IMR-90 (cell line): ENCODE measurements at regions not wholly inside any gene's neighbourhood (a gene's known extent, or its start where the extent isn't known, plus 50 kb on each side); places are given as distances from the start of the nearest gene placed in this dataset.

Experiments
- ATAC-seq: fragments of 200-7000 bp; cut with Tn5 transposase; 2 replicates; pipeline ENCODE4 v1.9.1; 2020; ENCODE audit warnings: low read depth, mild to moderate bottlenecking, moderate library complexity
- BruUV-seq: library from RNA; stranded (reverse); fragments of 400-500 nt; replicated peaks from 2 replicates; lab custom pipeline; 2021; lab: Mats Ljungman, UMichigan
- CTCF ChIA-PET: fragments of 300-600 bp; formaldehyde crosslinking; extraction: SDS; loops from one replicate; lab custom pipeline; 2021; ENCODE audit warnings: antibody characterized with exemption; lab: Yijun Ruan, JAX
- POLR2A ChIA-PET: fragments of 300-600 bp; sonication (Branson Sonifier 250); formaldehyde crosslinking; loops from one replicate; lab custom pipeline; 2022; ENCODE audit warnings: antibody characterized with exemption; ENCODE audit not compliant: unreplicated experiment; lab: Charles Lee
- DNase-seq: peaks from one replicate; pipeline ENCODE4 v3.0.0; 2013
- H2AFZ ChIP-seq: replicated peaks from 2 replicates; pipeline ENCODE3; 2013; ENCODE audit warnings: low read length, mild to moderate bottlenecking; ENCODE audit not compliant: poor library complexity
- H2AK5ac ChIP-seq: 2 replicates; pipeline ENCODE4 v1.6.1; 2013; ENCODE audit warnings: low read depth, low read length, inconsistent platforms
- H2AK9ac ChIP-seq: replicated peaks from 2 replicates; pipeline ENCODE3; 2013; ENCODE audit warnings: mild to moderate bottlenecking, low read depth, low read length, moderate library complexity; ENCODE audit not compliant: poor library complexity
- H2BK120ac ChIP-seq: 2 replicates; pipeline ENCODE4 v1.6.1; 2013; ENCODE audit warnings: low read depth, low read length, inconsistent platforms
- H2BK15ac ChIP-seq: 3 replicates; pipeline ENCODE4 v1.6.1; 2013; ENCODE audit warnings: low read depth, low read length, inconsistent platforms
- H2BK20ac ChIP-seq: 2 replicates; pipeline ENCODE4 v1.6.1; 2013; ENCODE audit warnings: low read depth, mild to moderate bottlenecking, inconsistent platforms, low read length, moderate library complexity
- H2BK5ac ChIP-seq: 2 replicates; pipeline ENCODE4 v1.6.1; 2013; ENCODE audit warnings: mild to moderate bottlenecking, low read depth, low read length, inconsistent platforms; ENCODE audit not compliant: poor library complexity, severe bottlenecking
- H3K14ac ChIP-seq: replicated peaks from 2 replicates; pipeline ENCODE4 v1.6.1; 2013; ENCODE audit warnings: low read depth, low read length, inconsistent platforms
- H3K18ac ChIP-seq: 2 replicates; pipeline ENCODE4 v1.6.1; 2013; ENCODE audit warnings: low read depth, low read length, control low read depth
- H3K23ac ChIP-seq: 2 replicates; pipeline ENCODE4 v1.6.1; 2013; ENCODE audit warnings: low read depth, low read length, inconsistent platforms
- H3K27ac ChIP-seq: 2 replicates; pipeline ENCODE4 v1.5.1; 2013; ENCODE audit warnings: mild to moderate bottlenecking, control low read depth, low read length; ENCODE audit not compliant: insufficient read depth
- H3K27me3 ChIP-seq: 2 replicates; pipeline ENCODE4 v1.6.1; 2013; ENCODE audit warnings: low read length; ENCODE audit not compliant: control insufficient read depth, insufficient read depth
- H3K36me3 ChIP-seq: 2 replicates; pipeline ENCODE4 v1.6.1; 2013; ENCODE audit warnings: low read length, mixed read lengths; ENCODE audit not compliant: control insufficient read depth, insufficient read depth
- H3K4ac ChIP-seq: 2 replicates; pipeline ENCODE4 v1.6.1; 2013; ENCODE audit warnings: low read depth, low read length, inconsistent platforms
- H3K4me1 ChIP-seq: 2 replicates; pipeline ENCODE4 v1.6.1; 2013; ENCODE audit warnings: low read length, mixed read lengths; ENCODE audit not compliant: control insufficient read depth, insufficient read depth
- H3K4me2 ChIP-seq: 2 replicates; pipeline ENCODE4 v1.6.1; 2013; ENCODE audit warnings: low read depth, mild to moderate bottlenecking, control low read depth, low read length, moderate library complexity
- H3K4me3 ChIP-seq: 2 replicates; pipeline ENCODE4 v1.5.1; 2013; ENCODE audit warnings: low read depth, mild to moderate bottlenecking, control low read depth, low read length, moderate library complexity; ENCODE audit not compliant: insufficient read depth
- H3K56ac ChIP-seq: 2 replicates; pipeline ENCODE4 v1.6.1; 2013; ENCODE audit warnings: low read length, inconsistent platforms; ENCODE audit not compliant: insufficient read depth; ENCODE audit errors: extremely low read depth
- H3K79me1 ChIP-seq, 2 experiments: 2 replicates each; pipeline ENCODE4 v1.6.1; 2013; ENCODE audit warnings: low read length in 2 of 2, inconsistent platforms in 1 of 2, low read depth in 1 of 2
- H3K9ac ChIP-seq: 2 replicates; pipeline ENCODE4 v1.6.1; 2013; ENCODE audit warnings: low read depth, low read length, control low read depth
- H3K9me1 ChIP-seq: 2 replicates; pipeline ENCODE4 v1.6.1; 2013; ENCODE audit warnings: low read length, inconsistent platforms; ENCODE audit not compliant: insufficient read depth
- H3K9me3 ChIP-seq: 2 replicates; pipeline ENCODE4 v1.6.1; 2013; ENCODE audit warnings: low read length; ENCODE audit not compliant: control insufficient read depth, insufficient read depth
- H4K20me1 ChIP-seq: 2 replicates; pipeline ENCODE4 v1.6.1; 2013; ENCODE audit warnings: low read length, inconsistent platforms; ENCODE audit not compliant: insufficient read depth
- H4K5ac ChIP-seq: 2 replicates; pipeline ENCODE4 v1.6.1; 2013; ENCODE audit warnings: mild to moderate bottlenecking, low read depth, low read length, control low read depth
- H4K8ac ChIP-seq, 2 experiments: 2 replicates each; pipeline ENCODE4 v1.6.1; 2013; ENCODE audit warnings: low read depth in 2 of 2, low read length in 2 of 2, control low read depth in 1 of 2, inconsistent platforms in 1 of 2
- H4K91ac ChIP-seq: 2 replicates; pipeline ENCODE4 v1.6.1; 2013; ENCODE audit warnings: low read depth, low read length, inconsistent platforms; ENCODE audit not compliant: insufficient read depth
- BHLHE40 ChIP-seq: fragments of 150-350 bp; IDR thresholded peaks from 2 replicates; pipeline ENCODE4 v1.6.1; 2016; ENCODE audit warnings: mild to moderate bottlenecking, low read depth, low read length
- CHD1 ChIP-seq: IDR thresholded peaks from 2 replicates; pipeline ENCODE4 v1.6.1; 2012; ENCODE audit warnings: low read depth, low read length, improper control_type of control experiment
- MAFK ChIP-seq: IDR thresholded peaks from 2 replicates; pipeline ENCODE4 v1.6.1; 2012; ENCODE audit warnings: low read depth, low read length, improper control_type of control experiment
- MAZ ChIP-seq: IDR thresholded peaks from 2 replicates; pipeline ENCODE4 v1.6.1; 2012; ENCODE audit warnings: low read depth, mild to moderate bottlenecking, low read length, improper control_type of control experiment, moderate library complexity, borderline replicate concordance
- WGBS, 2 experiments: methylation state at CpG; one replicate each; pipeline versions ENCODE4 v1.1.5 to v1.1.7; 2013; ENCODE audit warnings: missing lambda C conversion rate in 2 of 2; ENCODE audit not compliant: insufficient read length in 1 of 2; ENCODE audit errors: extremely low coverage in 2 of 2; 5-methylcytosine and 5-hydroxymethylcytosine counted together
- dilution Hi-C: fragments of 300-500 bp; cut with HindIII; formaldehyde crosslinking; loops from one replicate; pipeline ENCODE4 v1.14.3; 2018; ENCODE audit warnings: low sequenced_read_pairs; ENCODE audit not compliant: unreplicated experiment
- in situ Hi-C: fragments of 300-500 bp; cut with MboI; formaldehyde crosslinking; loops from 3 replicates; pipeline ENCODE4 v1.14.3; 2019; ENCODE audit warnings: low sequenced_read_pairs, inconsistent platforms, mixed read lengths
- intact Hi-C: fragments of 100-400 bp; cut with micrococcal nuclease; formaldehyde crosslinking; loops from 2 replicates; pipeline ENCODE4 v1.10.0; 2022

DNA sequence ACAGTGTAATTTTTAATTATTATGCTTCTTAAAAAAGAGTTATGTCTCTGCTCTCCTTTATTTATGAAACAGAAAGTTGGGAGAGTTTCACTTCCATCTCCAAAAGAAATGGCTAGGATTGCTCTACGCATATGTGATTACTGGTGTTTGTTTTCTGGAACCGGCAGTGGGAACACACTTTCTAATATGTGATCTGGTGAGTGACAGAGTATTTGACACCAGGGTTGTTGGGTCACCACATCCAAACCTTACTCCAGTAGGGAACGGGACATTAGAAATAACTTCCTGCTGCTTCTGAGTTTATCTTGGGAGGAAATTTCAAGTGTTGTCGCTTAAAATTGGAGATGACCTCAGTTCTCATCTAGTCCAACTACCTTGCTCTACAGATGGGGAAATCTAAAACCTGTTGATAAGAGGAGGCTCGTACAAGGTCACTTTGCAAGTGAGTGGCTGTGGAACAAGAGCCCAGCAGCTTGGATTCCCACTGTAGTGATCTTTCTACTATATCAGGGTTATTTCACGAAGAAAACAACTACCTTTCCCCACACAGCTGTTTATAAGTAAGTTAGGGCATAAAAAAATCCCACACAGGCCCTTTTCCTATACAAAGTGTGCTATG, 108.5 kb downstream of the TTC32 start:
- H3K4ac ChIP-seq, result no peak overlapping the region
- no peak overlapping the region for H2BK15ac ChIP-seq
- no peak overlapping the region for H2BK5ac ChIP-seq
- H3K27ac ChIP-seq, result no peak overlapping the region
- H4K5ac ChIP-seq, result no peak overlapping the region
- H3K4me1 ChIP-seq, result no peaks in the 10 kb centered on the region
- no peak overlapping the region for H2AFZ ChIP-seq
- H2BK120ac ChIP-seq, result no peak overlapping the region
- no peak overlapping the region for H4K91ac ChIP-seq
- H3K56ac ChIP-seq, result no peak overlapping the region
- no peak overlapping the region for H3K4me2 ChIP-seq
- no peaks in the 10 kb centered on the region for H3K79me1 ChIP-seq
- BruUV-seq, result no TSS peak
- no peak overlapping the region for H3K14ac ChIP-seq
- in situ Hi-C loops (no loop called here), dilution Hi-C loops (no loop called here), intact Hi-C loops (no loop called here)
- no peaks in the 10 kb centered on the region for H3K9me1 ChIP-seq
- H3K4me3 ChIP-seq, result no peak overlapping the region
- H3K9ac ChIP-seq, result no peak overlapping the region
- ATAC-seq (no peak), DNase-seq (no peak)
- CTCF ChIA-PET, result no interaction called here
- H2AK9ac ChIP-seq, result no peak overlapping the region
- no peak overlapping the region for H2AK5ac ChIP-seq
- TF ChIP-seq MAFK, result no peak
- no peak for TF ChIP-seq CHD1
- TF ChIP-seq BHLHE40, result no peak
- TF ChIP-seq MAZ, result no peak
- no peak overlapping the region for H4K8ac ChIP-seq
- H3K9me3 ChIP-seq, result no peaks in the 10 kb centered on the region
- no peak overlapping the region for H3K23ac ChIP-seq
- POLR2A ChIA-PET, result no interaction called here
- WGBS, 2 experiments, result no CpG with 5 or more reads among the region's 6 CpGs
- H3K36me3 ChIP-seq, result no peaks in the 10 kb centered on the region
- no peaks in the 10 kb centered on the region for H4K20me1 ChIP-seq
- no peak overlapping the region for H2BK20ac ChIP-seq
- peaks cover 6% of the 10 kb centered on the region for H3K27me3 ChIP-seq
- H3K18ac ChIP-seq, result no peak overlapping the region
